Endothelial cell of umbilical vein (primary cell): ENCODE measurements at regions not wholly inside any gene's neighbourhood (a gene's known extent, or its start where the extent isn't known, plus 50 kb on each side); places are given as distances from the start of the nearest gene placed in this dataset.

Source experiments
- BruUV-seq: library from RNA; stranded (reverse); fragments of 400-500 nt; replicated peaks from 2 replicates; lab custom pipeline; 2021; lab: Mats Ljungman, UMichigan
- CTCF ChIA-PET: fragments of 300-600, 350-600 bp; sonication (Branson Sonifier 250); formaldehyde crosslinking; loops from one replicate; lab custom pipeline; 2021; ENCODE audit warnings: antibody characterized with exemption, inconsistent platforms; lab: Charles Lee
- POLR2A ChIA-PET: fragments of 300-600, 350-600 bp; sonication (Branson Sonifier 250); formaldehyde crosslinking; loops from one replicate; lab custom pipeline; 2021; ENCODE audit warnings: antibody characterized with exemption, inconsistent platforms; lab: Charles Lee
- DNase-seq: peaks from one replicate; pipeline ENCODE4 v3.0.0-alpha.2; 2011; ENCODE audit warnings: low read depth, low spot score
- FAIRE-seq: peaks from 2 replicates; lab custom pipeline; 2011; peaks lifted over from hg19 to GRCh38; lab: Jason Lieb, UNC
- H2AFZ ChIP-seq: 2 replicates; pipeline ENCODE4 v1.6.0; 2012; ENCODE audit warnings: low read depth, low read length, control low read depth, inconsistent platforms
- H3K27ac ChIP-seq: 2 replicates; pipeline ENCODE4 v1.5.1; 2011; ENCODE audit warnings: low read depth, mild to moderate bottlenecking, control low read depth, low read length, moderate library complexity; ENCODE audit not compliant: insufficient read depth
- H3K27me3 ChIP-seq, 2 experiments: 2 replicates each; pipeline versions ENCODE4 v1.6.0 to v1.6.1; 2011; ENCODE audit warnings: low read length in 2 of 2, mixed read lengths in 1 of 2; ENCODE audit not compliant: control insufficient read depth in 2 of 2, insufficient read depth in 2 of 2
- H3K36me3 ChIP-seq, 2 experiments: 2 replicates in 1 of 2; 3 replicates in 1 of 2; pipeline ENCODE4 v1.5.1; 2011; ENCODE audit warnings: low read length in 2 of 2, mild to moderate bottlenecking in 1 of 2, moderate library complexity in 1 of 2; ENCODE audit not compliant: control insufficient read depth in 2 of 2, insufficient read depth in 2 of 2; ENCODE audit errors: extremely low read depth in 1 of 2
- H3K4me1 ChIP-seq: 3 replicates; pipeline ENCODE4 v1.5.1; 2011; ENCODE audit warnings: mild to moderate bottlenecking, low read length; ENCODE audit not compliant: control insufficient read depth, insufficient read depth; ENCODE audit errors: extremely low read depth
- H3K4me2 ChIP-seq: 2 replicates; pipeline ENCODE4 v1.6.1; 2011; ENCODE audit warnings: low read length, control low read depth, mixed read lengths; ENCODE audit not compliant: insufficient read depth
- H3K4me3 ChIP-seq, 3 experiments: fragments of 200-600 bp in 1 of 3; sonication (generic), shearing (Covaris generic) in 1 of 3; replicated peaks in 1 of 3; 2 replicates each; pipeline ENCODE4 v1.5.1; 2011 to 2016; ENCODE audit warnings: control low read depth in 3 of 3, low read length in 3 of 3, mild to moderate bottlenecking in 2 of 3, inconsistent platforms in 1 of 3, low read depth in 1 of 3, moderate library complexity in 1 of 3; ENCODE audit not compliant: insufficient read depth in 1 of 3
- H3K79me2 ChIP-seq: 2 replicates; pipeline ENCODE4 v1.6.0; 2012; ENCODE audit warnings: low read length, inconsistent platforms; ENCODE audit not compliant: control insufficient read depth, insufficient read depth
- H3K9ac ChIP-seq: replicated peaks from 2 replicates; pipeline ENCODE3; 2011; ENCODE audit warnings: low read length, control low read depth; ENCODE audit not compliant: insufficient read depth; ENCODE audit errors: extremely low read depth
- H3K9me1 ChIP-seq: replicated peaks from 3 replicates; pipeline ENCODE4 v1.6.0; 2011; ENCODE audit warnings: mild to moderate bottlenecking, low read length; ENCODE audit not compliant: control insufficient read depth, insufficient read depth; ENCODE audit errors: extremely low read depth
- H3K9me3 ChIP-seq: replicated peaks from 2 replicates; pipeline ENCODE4 v1.5.1; 2012; ENCODE audit warnings: low read length, inconsistent platforms; ENCODE audit not compliant: control insufficient read depth, insufficient read depth
- H4K20me1 ChIP-seq: replicated peaks from 2 replicates; pipeline ENCODE3; 2011; ENCODE audit warnings: mild to moderate bottlenecking, low read length; ENCODE audit not compliant: control insufficient read depth, insufficient read depth; ENCODE audit errors: extremely low read depth
- EZH2 ChIP-seq: IDR thresholded peaks from 2 replicates; pipeline ENCODE4 v1.6.1; 2012; ENCODE audit warnings: borderline replicate concordance, low read depth, mild to moderate bottlenecking, moderate library complexity, low read length, inconsistent platforms; ENCODE audit not compliant: severe bottlenecking
- FOS ChIP-seq: IDR thresholded peaks from 2 replicates; pipeline ENCODE4 v1.6.1; 2011; ENCODE audit warnings: mild to moderate bottlenecking, low read length, moderate library complexity, borderline replicate concordance; ENCODE audit not compliant: insufficient read depth
- GATA2 ChIP-seq: IDR thresholded peaks from 2 replicates; pipeline ENCODE4 v1.7.0; 2011; ENCODE audit warnings: low read depth, mild to moderate bottlenecking, moderate library complexity, mixed read lengths, low read length; ENCODE audit not compliant: insufficient read length, insufficient read depth
- JUN ChIP-seq: IDR thresholded peaks from 2 replicates; pipeline ENCODE4 v1.6.1; 2011; ENCODE audit warnings: borderline replicate concordance, low read depth; ENCODE audit not compliant: insufficient read length, insufficient read depth
- MYC ChIP-seq: IDR thresholded peaks from one replicate; pipeline ENCODE4 v1.6.1; 2011; ENCODE audit warnings: mild to moderate bottlenecking, low read depth, low read length
- POLR2A ChIP-seq: IDR thresholded peaks from 2 replicates; pipeline ENCODE4 v1.6.1; 2012; ENCODE audit warnings: low read depth, mild to moderate bottlenecking, control low read depth, low read length
- POLR2AphosphoS5 ChIP-seq: IDR thresholded peaks from 2 replicates; pipeline ENCODE4 v1.6.1; 2012; ENCODE audit warnings: low read depth, mild to moderate bottlenecking, control low read depth, low read length, moderate library complexity; ENCODE audit not compliant: insufficient read depth
- dilution Hi-C: fragments of 300-500 bp; cut with MboI; formaldehyde crosslinking; loops from one replicate; pipeline ENCODE4 v1.15.0; 2019; ENCODE audit warnings: low sequenced_read_pairs; ENCODE audit not compliant: extremely low pct_ligation_motif_present
- intact Hi-C: fragments of 100-400 bp; cut with micrococcal nuclease; formaldehyde crosslinking; loops from one replicate; pipeline ENCODE4 v1.10.0; 2022
- TF ChIP-seq, protein P1 (sequence below): IDR thresholded peaks from 2 replicates; pipeline ENCODE4 v1.6.1; 2011; ENCODE audit not compliant: insufficient read depth, insufficient read length
- TF ChIP-seq, protein P2 (sequence below), 2 donors: IDR thresholded peaks; 1 replicate in 1 of 2; 2 replicates in 1 of 2; pipeline ENCODE4 v1.5.1; 2011; ENCODE audit warnings: low read length in 2 of 2, mild to moderate bottlenecking in 2 of 2, moderate library complexity in 2 of 2, control low read depth in 1 of 2, inconsistent platforms in 1 of 2, low read depth in 1 of 2; ENCODE audit not compliant: insufficient read depth in 1 of 2; ENCODE audit errors: extremely low read depth in 1 of 2

DNA sequence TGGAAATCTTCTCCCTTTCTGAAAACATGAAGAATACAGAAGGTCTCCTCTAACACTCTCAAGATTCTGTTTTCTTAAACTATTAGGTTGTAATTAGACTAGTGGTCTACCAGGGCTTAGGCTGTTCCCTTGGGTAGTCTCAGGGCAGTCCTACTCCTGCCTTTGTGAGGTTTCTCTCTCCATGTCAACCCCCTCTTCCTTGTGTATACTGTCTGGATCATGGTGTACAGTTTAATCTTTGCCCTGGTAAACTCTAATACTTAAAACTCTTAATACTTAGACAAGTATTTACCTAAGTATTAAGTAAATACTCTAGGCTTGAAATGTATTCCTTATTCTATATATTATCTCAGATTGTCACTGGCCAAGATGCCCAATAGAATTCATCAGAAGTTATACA is 480.3 kb upstream of the TNP1 start:
- BruUV-seq, result no TSS peak
- FAIRE-seq, result no peak
- dilution Hi-C loops, result no loop called here

DNA sequence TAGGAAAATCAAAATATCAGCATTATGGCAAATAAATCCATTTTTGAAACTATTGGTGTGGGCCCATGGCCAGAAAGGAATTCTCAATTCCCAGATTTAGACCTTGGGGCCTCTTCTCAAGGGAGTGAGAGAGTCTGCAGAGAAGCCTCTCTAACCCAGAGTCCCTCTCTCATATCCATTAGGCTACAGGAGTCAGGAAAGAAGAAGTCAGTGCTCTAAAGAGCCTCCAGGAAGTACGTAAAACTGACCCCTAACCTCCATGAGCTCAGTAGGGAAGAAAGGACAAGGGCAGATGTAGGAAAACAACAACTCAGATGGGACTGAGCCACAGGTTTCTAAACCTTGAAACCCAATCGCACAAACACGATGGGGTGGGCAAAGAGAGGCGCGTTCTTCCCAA is 479.9 kb upstream of the TNP1 start:
- Histone ChIP-seq H3K9me3 (no peaks in the 10 kb centered on the region), H3K9me1 (no peaks in the 10 kb centered on the region), H3K27me3 (no peaks in the 10 kb centered on the region), H3K4me3 (no peak overlapping the region), H3K27ac (no peak overlapping the region), H4K20me1 (no peaks in the 10 kb centered on the region), H3K36me3 (no peaks in the 10 kb centered on the region), H3K79me2 (no peaks in the 10 kb centered on the region), H3K4me2 (no peak overlapping the region), H2AFZ (no peak overlapping the region), H3K9ac (no peak overlapping the region), H3K4me1 (no peaks in the 10 kb centered on the region)
- DNase-seq (no peak), FAIRE-seq (no peak)
- TF ChIP-seq MYC, result no peak
- TF ChIP-seq EZH2, result no peak
- TF ChIP-seq FOS, result no peak
- no peak for TF ChIP-seq GATA2
- TF ChIP-seq, protein P1, sequence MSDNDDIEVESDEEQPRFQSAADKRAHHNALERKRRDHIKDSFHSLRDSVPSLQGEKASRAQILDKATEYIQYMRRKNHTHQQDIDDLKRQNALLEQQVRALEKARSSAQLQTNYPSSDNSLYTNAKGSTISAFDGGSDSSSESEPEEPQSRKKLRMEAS, result no peak
- TF ChIP-seq JUN, result no peak
- TF ChIP-seq, protein P2, sequence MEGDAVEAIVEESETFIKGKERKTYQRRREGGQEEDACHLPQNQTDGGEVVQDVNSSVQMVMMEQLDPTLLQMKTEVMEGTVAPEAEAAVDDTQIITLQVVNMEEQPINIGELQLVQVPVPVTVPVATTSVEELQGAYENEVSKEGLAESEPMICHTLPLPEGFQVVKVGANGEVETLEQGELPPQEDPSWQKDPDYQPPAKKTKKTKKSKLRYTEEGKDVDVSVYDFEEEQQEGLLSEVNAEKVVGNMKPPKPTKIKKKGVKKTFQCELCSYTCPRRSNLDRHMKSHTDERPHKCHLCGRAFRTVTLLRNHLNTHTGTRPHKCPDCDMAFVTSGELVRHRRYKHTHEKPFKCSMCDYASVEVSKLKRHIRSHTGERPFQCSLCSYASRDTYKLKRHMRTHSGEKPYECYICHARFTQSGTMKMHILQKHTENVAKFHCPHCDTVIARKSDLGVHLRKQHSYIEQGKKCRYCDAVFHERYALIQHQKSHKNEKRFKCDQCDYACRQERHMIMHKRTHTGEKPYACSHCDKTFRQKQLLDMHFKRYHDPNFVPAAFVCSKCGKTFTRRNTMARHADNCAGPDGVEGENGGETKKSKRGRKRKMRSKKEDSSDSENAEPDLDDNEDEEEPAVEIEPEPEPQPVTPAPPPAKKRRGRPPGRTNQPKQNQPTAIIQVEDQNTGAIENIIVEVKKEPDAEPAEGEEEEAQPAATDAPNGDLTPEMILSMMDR (IDR thresholded peaks at IDR 0.05; ENCODE audit: extremely low read depth in 1 of 2, insufficient read depth in 1 of 2, low read depth in 1 of 2, low read length in 2 of 2), result no peak
- no peak for TF ChIP-seq POLR2A
- TF ChIP-seq POLR2AphosphoS5, result no peak
- no TSS peak for BruUV-seq
- CTCF ChIA-PET, result no interaction called here
- POLR2A ChIA-PET, result no interaction called here
- intact Hi-C loops (no loop called here), dilution Hi-C loops (no loop called here)

More for the DNA sequence above, 480.3 kb upstream of the TNP1 start:
- ChIA-PET CTCF (no interaction called here), POLR2A (no interaction called here)
- H2AFZ ChIP-seq, result no peak overlapping the region
- no peak for TF ChIP-seq EZH2
- H3K4me3 ChIP-seq, result no peak overlapping the region
- no peaks in the 10 kb centered on the region for H3K4me1 ChIP-seq
- no peak for DNase-seq
- intact Hi-C loops, result no loop called here
- H4K20me1 ChIP-seq, result no peaks in the 10 kb centered on the region
- no peaks in the 10 kb centered on the region for H3K9me1 ChIP-seq
- H3K9ac ChIP-seq, result no peak overlapping the region
- H3K9me3 ChIP-seq, result no peaks in the 10 kb centered on the region
- H3K79me2 ChIP-seq, result no peaks in the 10 kb centered on the region
- H3K27ac ChIP-seq, result no peak overlapping the region
- no peaks in the 10 kb centered on the region for H3K27me3 ChIP-seq
- H3K36me3 ChIP-seq, result no peaks in the 10 kb centered on the region
- H3K4me2 ChIP-seq, result no peak overlapping the region
